PFSK-1 (cell line): ENCODE measurements at regions not wholly inside any gene's neighbourhood (a gene's known extent, or its start where the extent isn't known, plus 50 kb on each side); places are given as distances from the start of the nearest gene placed in this dataset.

ENCODE experiments used
- FOXP2 ChIP-seq: optimal IDR thresholded peaks from 2 replicates; pipeline ENCODE3; 2011; ENCODE audit warnings: borderline replicate concordance, control low read depth, inconsistent platforms; ENCODE audit not compliant: insufficient read depth; ENCODE audit errors: extremely low read length, extremely low read depth
- POLR2AphosphoS5 ChIP-seq: IDR thresholded peaks from 2 replicates; pipeline ENCODE4 v1.6.1; 2012; ENCODE audit warnings: low read depth, mild to moderate bottlenecking, control low read depth, low read length, moderate library complexity
- REST ChIP-seq, 2 experiments: IDR thresholded peaks; 2 replicates each; pipeline versions ENCODE4 v1.6.1 to v1.8.0; 2011 to 2012; ENCODE audit warnings: low read depth in 2 of 2, low read length in 2 of 2, control low read depth in 1 of 2, inconsistent platforms in 1 of 2, mild to moderate bottlenecking in 1 of 2, moderate library complexity in 1 of 2; ENCODE audit not compliant: insufficient read depth in 1 of 2
- SIN3A ChIP-seq: IDR thresholded peaks from 2 replicates; pipeline ENCODE4 v1.6.1; 2012; ENCODE audit warnings: mild to moderate bottlenecking, low read length, moderate library complexity, borderline replicate concordance; ENCODE audit not compliant: insufficient read depth
- TAF1 ChIP-seq: IDR thresholded peaks from 2 replicates; pipeline ENCODE4 v1.6.1; 2012; ENCODE audit warnings: low read length, control low read depth, borderline replicate concordance; ENCODE audit not compliant: insufficient read depth

DNA sequence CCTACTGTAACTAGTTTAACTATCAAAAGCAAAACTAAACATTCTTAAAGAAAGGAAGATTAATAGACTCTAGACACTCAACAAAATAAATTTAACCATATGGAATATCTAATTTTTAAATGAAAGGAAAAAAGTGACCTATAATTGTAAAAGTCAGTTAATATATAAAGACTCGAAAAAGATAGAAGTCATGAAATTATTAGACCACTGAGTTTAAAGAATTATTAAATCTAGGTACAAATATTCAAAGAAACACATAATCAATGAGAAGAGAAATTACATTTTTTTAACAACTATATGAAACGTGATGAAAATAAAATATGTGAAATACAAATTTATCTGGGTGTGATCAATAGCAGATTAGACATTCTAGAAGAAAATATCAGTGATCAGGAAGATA lies 706.8 kb upstream of the PCDH20 start:
- no peak for TF ChIP-seq REST (IDR thresholded peaks at IDR 0.05; ENCODE audit: insufficient read depth in 1 of 2, low read depth in 2 of 2, low read length in 2 of 2)
- TF ChIP-seq SIN3A, result no peak
- no peak for TF ChIP-seq TAF1
- no peak for TF ChIP-seq POLR2AphosphoS5
- TF ChIP-seq FOXP2, result no peak
